GM13977 (cell line): ENCODE measurements at regions not wholly inside any gene's neighbourhood (a gene's known extent, or its start where the extent isn't known, plus 50 kb on each side); places are given as distances from the start of the nearest gene placed in this dataset.

Experiments
- DNase-seq: peaks from one replicate; pipeline ENCODE4 v3.0.0; 2012; ENCODE audit warnings: low spot score
- CTCF ChIP-seq: IDR thresholded peaks from 2 replicates; pipeline ENCODE4 v1.5.1; 2012; ENCODE audit warnings: mild to moderate bottlenecking, control low read depth; ENCODE audit not compliant: insufficient read depth; ENCODE audit errors: extremely low read depth, missing control alignments
- in situ Hi-C: fragments of 300-500 bp; cut with MboI; formaldehyde crosslinking; loops from one replicate; pipeline ENCODE4 v1.12.0; 2022; ENCODE audit warnings: low sequenced_read_pairs, low pct_unique_long_range_greater_than_20kb, mixed read lengths, inconsistent platforms; ENCODE audit not compliant: unreplicated experiment

DNA sequence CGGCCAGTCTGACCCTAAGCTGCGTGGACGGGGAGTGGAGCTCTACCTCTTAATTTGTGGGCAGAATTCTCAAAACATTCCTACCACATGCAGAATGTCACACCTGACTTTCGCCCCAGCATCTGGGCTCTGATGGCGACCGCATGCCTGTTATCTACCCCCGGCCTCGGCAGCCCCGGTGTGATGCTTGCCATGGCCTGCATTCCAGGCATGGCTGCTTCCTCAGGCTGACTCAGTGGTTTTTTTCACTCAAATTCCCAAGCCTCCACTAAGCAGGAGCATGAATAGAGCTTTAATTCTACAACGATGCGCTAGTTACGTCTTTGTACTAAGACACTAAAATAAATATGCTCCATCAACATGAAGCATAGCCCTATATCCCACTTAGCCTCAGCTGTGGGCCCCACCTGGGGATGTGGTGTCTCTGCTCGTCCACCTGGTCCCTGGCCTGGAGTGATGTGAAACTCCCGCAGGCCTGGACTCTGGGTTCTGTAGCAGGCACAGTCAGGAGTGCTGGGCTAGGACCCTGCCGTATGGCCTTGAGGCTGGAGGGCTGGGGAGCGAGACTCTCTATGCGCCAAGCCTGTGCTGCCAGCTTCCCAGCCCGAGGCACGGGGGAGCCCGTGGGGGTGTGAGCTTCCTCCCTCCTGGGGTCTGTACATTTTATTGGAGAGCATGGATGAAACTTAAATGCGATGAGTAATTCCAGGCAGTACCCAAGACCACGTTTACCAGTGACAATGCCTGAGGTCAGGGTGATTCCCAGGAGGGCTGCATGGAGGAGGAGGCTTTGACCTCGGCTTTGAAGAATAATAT is 153.2 kb downstream of the CTTN start:
- in situ Hi-C loops, result no loop called here

DNA sequence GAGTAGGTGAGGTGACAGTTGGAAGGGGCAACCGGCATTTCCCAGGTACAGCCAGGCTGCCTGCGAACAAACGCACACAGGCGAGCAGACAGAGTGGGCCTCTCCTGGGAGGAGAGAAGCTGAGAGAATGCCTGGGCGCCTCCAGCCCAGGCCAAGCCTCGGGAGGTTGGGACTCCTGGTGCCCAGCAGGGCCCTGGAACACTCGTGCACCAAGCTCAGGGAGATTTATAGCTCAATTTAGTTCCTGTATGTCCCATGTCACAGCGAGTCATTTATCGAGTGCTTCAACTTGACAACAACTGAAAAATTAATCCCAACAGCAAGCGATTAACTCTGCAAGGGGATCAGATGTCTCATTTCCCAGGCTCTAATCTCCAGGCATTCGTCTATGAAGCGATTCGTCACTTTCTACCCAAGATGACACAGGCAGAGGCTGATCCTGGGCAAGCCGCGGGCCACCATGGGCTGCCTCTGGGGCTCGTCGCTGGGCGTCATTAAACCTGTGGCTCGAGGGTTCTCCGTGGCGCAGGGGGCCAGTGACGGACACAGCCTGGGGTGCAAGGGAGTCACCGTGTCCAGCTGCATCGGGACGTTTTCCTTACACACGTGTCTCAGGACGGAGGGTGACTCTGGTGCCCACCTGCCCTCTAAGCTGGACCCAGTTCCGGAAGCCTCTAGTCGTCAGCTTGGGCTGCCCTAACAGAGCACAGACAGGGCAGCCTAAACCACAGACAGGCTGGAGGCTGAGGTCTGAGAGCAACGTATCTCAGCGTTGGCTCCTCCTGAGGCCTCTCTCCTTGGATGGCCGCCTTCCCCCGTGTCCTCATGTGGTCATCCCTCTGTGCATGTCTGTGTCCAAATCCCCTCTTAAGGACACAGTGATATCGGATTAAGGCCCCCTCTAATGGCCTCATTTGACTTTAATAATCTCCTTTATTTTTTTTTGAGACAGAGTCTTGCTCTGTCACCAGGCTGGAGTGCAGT is 154.1 kb downstream of the CTTN start:
- TF ChIP-seq CTCF, result no peak
- in situ Hi-C loops, result no loop called here
- no peak for DNase-seq

More for the DNA sequence above, 153.2 kb downstream of the CTTN start:
- TF ChIP-seq CTCF, result no peak
- no peak for DNase-seq

DNA sequence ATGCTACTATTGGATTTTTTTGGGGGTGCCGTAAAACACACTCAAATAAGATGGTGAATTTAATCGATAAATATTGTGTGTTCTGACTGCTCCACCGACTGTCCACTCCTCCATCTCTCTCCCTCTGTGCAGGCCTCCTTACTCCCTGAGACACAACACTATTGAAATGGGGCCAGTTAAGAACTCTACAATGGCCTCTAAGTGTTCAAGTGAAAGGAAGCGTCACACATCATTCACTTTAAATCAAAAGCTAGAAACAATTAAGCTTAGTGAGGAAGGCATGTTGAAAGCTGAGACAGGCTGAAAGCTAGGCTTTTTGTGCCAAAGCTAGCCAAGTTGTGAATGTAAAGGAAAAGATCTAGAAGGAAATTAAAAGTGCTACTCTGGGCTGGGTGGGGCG is 156.7 kb downstream of the CTTN start:
- TF ChIP-seq CTCF, result no peak
- DNase-seq, result no peak
- in situ Hi-C loops, result no loop called here

- no peak for TF ChIP-seq CTCF
- in situ Hi-C loops, result no loop called here
- DNase-seq, result no peak
These were observed 158.8 kb downstream of the CTTN start for GRCh38 chr11:70556884-70557741.

DNA sequence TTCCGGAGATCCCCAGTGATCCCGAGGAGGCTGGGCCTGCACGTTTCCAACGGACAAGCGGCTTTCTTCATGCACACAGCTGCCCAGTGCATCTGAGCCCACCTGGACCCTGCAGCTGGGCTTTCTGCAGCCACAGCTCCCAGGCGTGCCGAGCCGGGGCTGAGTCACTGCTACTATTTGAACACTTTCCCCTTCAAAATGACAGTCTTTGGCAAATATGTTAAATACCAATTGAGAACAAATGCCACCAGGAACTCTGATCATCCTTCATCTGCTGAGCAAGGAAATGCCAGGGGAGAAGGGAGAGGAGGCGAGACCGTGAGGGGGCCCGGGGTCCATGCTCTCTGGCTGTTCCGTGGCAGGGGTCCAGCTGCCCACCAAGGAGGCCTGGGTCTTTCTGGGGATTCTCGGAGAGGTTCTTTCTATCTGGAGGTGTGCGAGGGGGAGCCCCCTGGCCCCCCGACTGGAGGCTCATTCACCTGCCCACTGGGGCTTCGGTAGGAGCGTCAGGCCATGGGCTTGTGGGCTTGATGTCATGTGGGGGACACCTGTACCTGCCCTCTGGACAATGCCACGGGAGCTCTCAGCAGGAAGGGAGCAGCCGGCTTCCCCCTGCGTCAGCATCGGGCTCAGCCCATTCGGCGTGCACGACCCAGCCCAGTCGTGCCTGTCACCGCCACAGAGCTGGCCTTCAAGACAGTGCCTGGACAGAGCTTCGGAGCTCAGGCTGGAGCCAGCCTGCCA is 159.6 kb downstream of the CTTN start:
- in situ Hi-C loops, result no loop called here
- TF ChIP-seq CTCF, result no peak
- no peak for DNase-seq
